ENCODE measurements at regions not wholly inside any gene's neighbourhood (a gene's known extent, or its start where the extent isn't known, plus 50 kb on each side); places are given as distances from the start of the nearest gene placed in this dataset.

GRCh38 chr15:39260791-39261190 lies 320.1 kb upstream of the THBS1 start:
- TF ChIP-seq JUN (IDR thresholded peaks at IDR 0.05) (no peak), POLR2A (IDR thresholded peaks at IDR 0.05; ENCODE audit: low read length) (no peak), ESRRA (IDR thresholded peaks at IDR 0.05; ENCODE audit: borderline replicate concordance, low read length) (no peak)

All from A549 (cell line).